Kidney epithelial cell (primary cell): ENCODE measurements at regions not wholly inside any gene's neighbourhood (a gene's known extent, or its start where the extent isn't known, plus 50 kb on each side); places are given as distances from the start of the nearest gene placed in this dataset.

Experiments used
- DNase-seq: peaks from one replicate; pipeline ENCODE4 v3.0.0-alpha.2; 2010; ENCODE audit warnings: low read depth
- H3K27me3 ChIP-seq: 2 replicates; pipeline ENCODE4 v1.6.0; 2011; ENCODE audit warnings: low read length; ENCODE audit not compliant: control insufficient read depth, insufficient read depth
- H3K36me3 ChIP-seq: 2 replicates; pipeline ENCODE4 v1.5.1; 2011; ENCODE audit warnings: low read length; ENCODE audit not compliant: control insufficient read depth, insufficient read depth
- H3K4me3 ChIP-seq: 2 replicates; pipeline ENCODE4 v1.5.1; 2011; ENCODE audit warnings: low read depth, mild to moderate bottlenecking, control low read depth, low read length
- CTCF ChIP-seq: IDR thresholded peaks from 2 replicates; pipeline ENCODE4 v1.5.1; 2011; ENCODE audit warnings: mild to moderate bottlenecking, moderate library complexity, low read length, control low read depth, inconsistent platforms; ENCODE audit not compliant: insufficient read depth, poor library complexity, severe bottlenecking

GRCh38 chr3:61411009-61411662 is 150.2 kb upstream of the PTPRG start:
- no peaks in the 10 kb centered on the region for H3K27me3 ChIP-seq
- no peak for TF ChIP-seq CTCF
- H3K36me3 ChIP-seq: no peaks in the 10 kb centered on the region
- no peak for DNase-seq
- H3K4me3 ChIP-seq: no peak overlapping the region

- Histone ChIP-seq H3K4me3 (no peak overlapping the region), H3K27me3 (no peaks in the 10 kb centered on the region), H3K36me3 (no peaks in the 10 kb centered on the region)
- DNase-seq: no peak
- TF ChIP-seq CTCF: no peak
These were observed 146.9 kb upstream of the PTPRG start for GRCh38 chr3:61414456-61414855.

DNA sequence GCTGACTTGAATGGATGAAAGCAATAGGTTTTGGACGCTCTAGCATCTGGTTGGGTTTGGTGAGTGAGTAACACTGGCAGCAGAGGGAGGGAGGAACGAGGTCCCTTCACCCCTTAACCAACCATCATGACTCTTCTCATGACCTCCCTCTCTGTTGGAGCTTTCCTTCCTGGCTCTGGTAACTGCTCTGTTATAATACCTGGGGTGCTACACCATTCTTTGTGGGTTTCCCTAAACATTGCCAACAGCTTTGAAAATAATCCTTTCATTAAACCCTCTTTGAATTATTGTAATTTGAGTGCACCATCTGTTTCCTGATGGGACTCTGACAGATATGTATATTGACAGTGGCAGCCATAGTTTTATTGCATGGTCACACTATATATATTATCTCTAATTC is 146.2 kb upstream of the PTPRG start:
- no peak for DNase-seq
- Histone ChIP-seq H3K4me3 (no peak overlapping the region), H3K36me3 (no peaks in the 10 kb centered on the region), H3K27me3 (no peaks in the 10 kb centered on the region)
- TF ChIP-seq CTCF: no peak

DNA sequence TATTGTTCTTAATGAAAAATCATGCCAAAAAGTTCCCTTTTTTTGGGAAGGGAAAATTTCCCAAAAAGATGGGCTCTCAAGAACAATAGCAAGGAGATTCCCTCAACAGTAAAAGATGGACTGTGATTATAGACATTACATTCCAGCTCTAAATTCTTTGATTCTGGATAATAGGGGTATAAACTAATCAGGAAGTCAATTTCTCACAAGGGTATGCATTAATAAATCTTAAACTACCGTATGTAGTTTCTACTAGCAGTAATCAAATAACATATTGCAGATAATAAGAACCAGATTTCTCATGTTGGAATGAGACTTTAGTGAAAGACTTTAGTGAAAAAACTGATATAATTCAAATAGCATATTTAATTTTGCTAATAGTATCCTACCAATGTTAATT is 144.8 kb upstream of the PTPRG start:
- H3K36me3 ChIP-seq: no peaks in the 10 kb centered on the region
- H3K4me3 ChIP-seq: no peak overlapping the region
- no peak for TF ChIP-seq CTCF
- no peak for DNase-seq
- H3K27me3 ChIP-seq: no peaks in the 10 kb centered on the region

GRCh38 chr3:61417352-61417751 is 144.0 kb upstream of the PTPRG start:
- no peak overlapping the region for H3K4me3 ChIP-seq
- TF ChIP-seq CTCF: no peak
- DNase-seq: no peak
- H3K36me3 ChIP-seq: no peaks in the 10 kb centered on the region
- no peaks in the 10 kb centered on the region for H3K27me3 ChIP-seq

- Histone ChIP-seq H3K4me3 (no peak overlapping the region), H3K36me3 (no peaks in the 10 kb centered on the region), H3K27me3 (no peaks in the 10 kb centered on the region)
- TF ChIP-seq CTCF: no peak
- no peak for DNase-seq
These were observed 141.1 kb upstream of the PTPRG start for GRCh38 chr3:61420136-61420759.
